RPMI8226 (cell line): ENCODE measurements at regions not wholly inside any gene's neighbourhood (a gene's known extent, or its start where the extent isn't known, plus 50 kb on each side); places are given as distances from the start of the nearest gene placed in this dataset.
"Not testable (repeated sequence)": the region's sequence is repeated elsewhere in the genome, so short reads cannot be mapped to it uniquely, and the experiment has no call there.

Experiments used
- DNase-seq: peaks from one replicate; pipeline ENCODE4 v3.0.0-alpha.2; 2015

GRCh38 chrY:20891440-20892160, 135.7 kb downstream of the RPS4Y2 start:
- DNase-seq: no peak

- DNase-seq: peak; percentile 5
Measured at GRCh38 chrY:20925350-20926091, 169.6 kb downstream of the RPS4Y2 start.

- DNase-seq: peak; percentile 31
Measured at GRCh38 chrY:20929691-20930342, 173.9 kb downstream of the RPS4Y2 start.

GRCh38 chrY:20936709-20937251, 180.9 kb downstream of the RPS4Y2 start:
- DNase-seq: not testable (repeated sequence)

GRCh38 chrY:20961512-20961911, 205.6 kb downstream of the RPS4Y2 start:
- no peak for DNase-seq

GRCh38 chrY:20967828-20968227, 211.9 kb downstream of the RPS4Y2 start:
- no peak for DNase-seq

GRCh38 chrY:20968237-20968636, 212.3 kb downstream of the RPS4Y2 start:
- no peak for DNase-seq

- no peak for DNase-seq
Measured at GRCh38 chrY:20971371-20971770, 215.5 kb downstream of the RPS4Y2 start.

- no peak for DNase-seq
Measured at GRCh38 chrY:20986037-20986436, 230.1 kb downstream of the RPS4Y2 start.

GRCh38 chrY:20990123-20990522, 234.2 kb downstream of the RPS4Y2 start:
- no peak for DNase-seq

- DNase-seq: peak; percentile 17
Measured at GRCh38 chrY:20990869-20991548, 235.1 kb downstream of the RPS4Y2 start.

GRCh38 chrY:20997355-20997754, 241.4 kb downstream of the RPS4Y2 start:
- no peak for DNase-seq

GRCh38 chrY:20998016-20998415, 242.1 kb downstream of the RPS4Y2 start:
- DNase-seq: no peak

- DNase-seq: no peak
Measured at GRCh38 chrY:20998483-20998882, 242.6 kb downstream of the RPS4Y2 start.

- no peak for DNase-seq
Measured at GRCh38 chrY:21001102-21001501, 245.2 kb downstream of the RPS4Y2 start.

GRCh38 chrY:21003059-21003458, 247.2 kb downstream of the RPS4Y2 start:
- DNase-seq: no peak

- no peak for DNase-seq
Measured at GRCh38 chrY:21005531-21005930, 249.6 kb downstream of the RPS4Y2 start.

GRCh38 chrY:21021811-21022210, 265.9 kb downstream of the RPS4Y2 start:
- no peak for DNase-seq

- peak; percentile 51 for DNase-seq
Measured at GRCh38 chrY:21022326-21023044, 266.6 kb downstream of the RPS4Y2 start.

GRCh38 chrY:21023906-21024305, 268.0 kb downstream of the RPS4Y2 start:
- DNase-seq: no peak

GRCh38 chrY:21028506-21028905, 272.6 kb downstream of the RPS4Y2 start:
- peak; percentile 31 for DNase-seq

- no peak for DNase-seq
Measured at GRCh38 chrY:21033363-21033762, 277.5 kb downstream of the RPS4Y2 start.
